ENCODE measurements at regions not wholly inside any gene's neighbourhood (a gene's known extent, or its start where the extent isn't known, plus 50 kb on each side); places are given as distances from the start of the nearest gene placed in this dataset.

DNA sequence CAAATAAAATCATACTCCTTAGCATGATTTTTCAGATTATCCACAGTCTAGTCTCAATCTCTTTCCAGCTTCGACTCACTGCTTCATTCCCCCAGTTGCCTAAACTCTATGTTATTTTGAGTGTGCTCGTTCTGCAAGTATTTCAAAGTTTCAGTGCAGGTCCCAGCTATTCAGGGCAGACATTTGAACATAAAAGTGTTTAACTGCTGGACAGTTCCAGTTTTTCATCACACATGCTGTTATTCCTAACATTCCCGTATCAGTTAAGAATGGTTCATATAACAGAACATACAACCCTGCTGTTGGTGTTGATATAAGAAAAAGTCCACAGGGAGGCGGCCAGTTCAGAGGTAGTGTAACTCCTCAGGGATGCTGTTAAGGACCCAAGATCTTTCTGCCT lies 113.3 kb downstream of the SLIT2 start:
- no peak for DNase-seq (ENCODE audit: low read depth)
- TF ChIP-seq, protein P1, sequence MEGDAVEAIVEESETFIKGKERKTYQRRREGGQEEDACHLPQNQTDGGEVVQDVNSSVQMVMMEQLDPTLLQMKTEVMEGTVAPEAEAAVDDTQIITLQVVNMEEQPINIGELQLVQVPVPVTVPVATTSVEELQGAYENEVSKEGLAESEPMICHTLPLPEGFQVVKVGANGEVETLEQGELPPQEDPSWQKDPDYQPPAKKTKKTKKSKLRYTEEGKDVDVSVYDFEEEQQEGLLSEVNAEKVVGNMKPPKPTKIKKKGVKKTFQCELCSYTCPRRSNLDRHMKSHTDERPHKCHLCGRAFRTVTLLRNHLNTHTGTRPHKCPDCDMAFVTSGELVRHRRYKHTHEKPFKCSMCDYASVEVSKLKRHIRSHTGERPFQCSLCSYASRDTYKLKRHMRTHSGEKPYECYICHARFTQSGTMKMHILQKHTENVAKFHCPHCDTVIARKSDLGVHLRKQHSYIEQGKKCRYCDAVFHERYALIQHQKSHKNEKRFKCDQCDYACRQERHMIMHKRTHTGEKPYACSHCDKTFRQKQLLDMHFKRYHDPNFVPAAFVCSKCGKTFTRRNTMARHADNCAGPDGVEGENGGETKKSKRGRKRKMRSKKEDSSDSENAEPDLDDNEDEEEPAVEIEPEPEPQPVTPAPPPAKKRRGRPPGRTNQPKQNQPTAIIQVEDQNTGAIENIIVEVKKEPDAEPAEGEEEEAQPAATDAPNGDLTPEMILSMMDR (conservative IDR thresholded peaks at IDR 0.05; ENCODE audit: low read length), result no peak
- no peak overlapping the region for H3K4me3 ChIP-seq (ENCODE audit: low read length)

DNA sequence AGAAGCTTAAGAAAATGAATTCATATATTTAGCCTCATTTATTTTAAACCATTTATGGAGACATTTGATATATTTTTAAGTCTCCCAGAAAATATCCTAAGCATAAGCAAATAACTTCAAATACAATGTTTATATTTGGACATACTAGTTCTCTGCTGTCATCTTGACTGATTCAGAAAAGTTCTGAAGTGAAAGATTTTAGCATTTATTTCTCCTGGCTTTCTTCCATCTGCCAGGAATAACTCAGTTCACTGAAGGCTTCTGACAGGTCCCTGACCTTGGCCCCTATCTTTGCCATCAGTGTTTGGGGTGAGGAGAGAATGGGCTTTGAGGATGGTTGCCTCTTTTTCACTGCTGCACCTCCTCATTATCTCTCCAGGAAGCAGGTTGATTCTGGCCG lies 115.7 kb downstream of the SLIT2 start:
- no peak for DNase-seq (ENCODE audit: low read depth)
- H3K4me3 ChIP-seq (ENCODE audit: low read length), result no peak overlapping the region
- TF ChIP-seq, protein P1 (conservative IDR thresholded peaks at IDR 0.05; ENCODE audit: low read length), result no peak

GRCh38 chr4:20368926-20369325 lies 117.2 kb downstream of the SLIT2 start:
- TF ChIP-seq, protein P1 (conservative IDR thresholded peaks at IDR 0.05; ENCODE audit: low read length), result no peak
- DNase-seq (ENCODE audit: low read depth), result peak; percentile 91
- H3K4me3 ChIP-seq (ENCODE audit: low read length), result no peak overlapping the region

- peak; percentile 64 for DNase-seq (ENCODE audit: low read depth)
- H3K4me3 ChIP-seq (ENCODE audit: low read length), result no peak overlapping the region
- TF ChIP-seq, protein P1 (conservative IDR thresholded peaks at IDR 0.05; ENCODE audit: low read length), result no peak
These were observed 118.6 kb downstream of the SLIT2 start for GRCh38 chr4:20370274-20370673.

DNA sequence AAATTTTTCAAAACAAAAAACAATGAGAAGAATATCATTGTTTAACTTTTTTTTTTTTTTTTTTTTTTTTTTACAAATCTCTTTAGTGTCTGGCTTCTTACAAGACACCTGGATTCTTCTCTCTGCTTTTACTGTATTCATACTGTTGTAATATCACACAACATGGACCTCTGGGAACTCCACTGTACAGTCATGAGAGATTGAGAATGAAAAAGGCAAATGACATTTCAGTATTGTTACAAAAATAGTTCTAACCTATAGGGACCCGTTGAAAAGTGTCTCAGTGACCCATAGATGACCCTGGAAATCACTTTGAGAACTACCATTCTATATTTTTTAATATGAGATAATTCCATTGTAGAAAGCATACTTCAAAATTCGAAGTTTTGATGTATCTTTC lies 124.4 kb downstream of the SLIT2 start:
- TF ChIP-seq, protein P1 (conservative IDR thresholded peaks at IDR 0.05; ENCODE audit: low read length), result no peak
- DNase-seq (ENCODE audit: low read depth), result no peak
- H3K4me3 ChIP-seq (ENCODE audit: low read length), result no peak overlapping the region

GRCh38 chr4:20378181-20378580 lies 126.5 kb downstream of the SLIT2 start:
- DNase-seq (ENCODE audit: low read depth), result peak; percentile 25
- TF ChIP-seq, protein P1 (conservative IDR thresholded peaks at IDR 0.05; ENCODE audit: low read length), result no peak

GRCh38 chr4:20381005-20381404 lies 129.3 kb downstream of the SLIT2 start:
- TF ChIP-seq, protein P1 (conservative IDR thresholded peaks at IDR 0.05; ENCODE audit: low read length), result no peak
- no peak for DNase-seq (ENCODE audit: low read depth)
- H3K4me3 ChIP-seq (ENCODE audit: low read length), result no peak overlapping the region

More at GRCh38 chr4:20378181-20378580, 126.5 kb downstream of the SLIT2 start:
- H3K4me3 ChIP-seq (ENCODE audit: low read length), result no peak overlapping the region
